GM12875 (cell line): ENCODE measurements at regions not wholly inside any gene's neighbourhood (a gene's known extent, or its start where the extent isn't known, plus 50 kb on each side); places are given as distances from the start of the nearest gene placed in this dataset.

Experiments
- H3K4me3 ChIP-seq: one replicate; pipeline ENCODE4 v1.5.1; 2011; ENCODE audit warnings: low read depth, low read length, control low read depth
- CTCF ChIP-seq: IDR thresholded peaks from 2 replicates; pipeline ENCODE4 v1.5.1; 2011; ENCODE audit warnings: low read depth, mild to moderate bottlenecking, control low read depth, inconsistent platforms, low read length, moderate library complexity, borderline replicate concordance; ENCODE audit not compliant: insufficient read depth

GRCh38 chr3:74349015-74349414 is 265.4 kb downstream of the CNTN3 start:
- no peak overlapping the region for H3K4me3 ChIP-seq
- no peak for TF ChIP-seq CTCF

- H3K4me3 ChIP-seq: no peak overlapping the region
- TF ChIP-seq CTCF: no peak
Measured at GRCh38 chr3:74347563-74348268, 266.7 kb downstream of the CNTN3 start.

- TF ChIP-seq CTCF: no peak
- H3K4me3 ChIP-seq: no peak overlapping the region
Measured at GRCh38 chr3:74346896-74347295, 267.6 kb downstream of the CNTN3 start.

GRCh38 chr3:74345701-74346100 is 268.8 kb downstream of the CNTN3 start:
- H3K4me3 ChIP-seq: no peak overlapping the region
- TF ChIP-seq CTCF: no peak

- no peak overlapping the region for H3K4me3 ChIP-seq
- no peak for TF ChIP-seq CTCF
Measured at GRCh38 chr3:74344865-74345440, 269.5 kb downstream of the CNTN3 start.

- TF ChIP-seq CTCF: no peak
- no peak overlapping the region for H3K4me3 ChIP-seq
Measured at GRCh38 chr3:74343391-74343790, 271.1 kb downstream of the CNTN3 start.

GRCh38 chr3:74338998-74339397 is 275.5 kb downstream of the CNTN3 start:
- TF ChIP-seq CTCF: no peak
- no peak overlapping the region for H3K4me3 ChIP-seq
